ENCODE measurements at regions not wholly inside any gene's neighbourhood (a gene's known extent, or its start where the extent isn't known, plus 50 kb on each side); places are given as distances from the start of the nearest gene placed in this dataset.

GRCh38 chr3:110062716-110063115 is 725.4 kb upstream of the DPPA4 start:
- DNase-seq (ENCODE audit: extremely low spot score), result no peak
- CTCF ChIA-PET, result no interaction called here
- TF ChIP-seq CTCF (IDR thresholded peaks at IDR 0.05; ENCODE audit: control extremely low read depth, extremely low read depth, low read depth, missing control alignments), result no peak
- POLR2A ChIA-PET, result no interaction called here

GRCh38 chr3:110063178-110063577 is 725.8 kb upstream of the DPPA4 start:
- POLR2A ChIA-PET, result no interaction called here
- CTCF ChIA-PET, result no interaction called here
- DNase-seq (ENCODE audit: extremely low spot score), result no peak
- no peak for TF ChIP-seq CTCF (IDR thresholded peaks at IDR 0.05; ENCODE audit: control extremely low read depth, extremely low read depth, low read depth, missing control alignments)

GRCh38 chr3:110066206-110066605 is 728.9 kb upstream of the DPPA4 start:
- CTCF ChIA-PET, result interaction anchor here (1.0 kb wide), 1 partner anchor 248 kb away, joined by 3 read pairs; no protein-coding TSS in a partner anchor
- TF ChIP-seq CTCF (IDR thresholded peaks at IDR 0.05; ENCODE audit: control extremely low read depth, extremely low read depth, low read depth, missing control alignments), result no peak

GRCh38 chr3:110067527-110067926 is 730.2 kb upstream of the DPPA4 start:
- DNase-seq (ENCODE audit: extremely low spot score), result no peak
- POLR2A ChIA-PET, result no interaction called here
- CTCF ChIA-PET, result no interaction called here
- no peak for TF ChIP-seq CTCF (IDR thresholded peaks at IDR 0.05; ENCODE audit: control extremely low read depth, extremely low read depth, low read depth, missing control alignments)

More at GRCh38 chr3:110066206-110066605, 728.9 kb upstream of the DPPA4 start:
- POLR2A ChIA-PET, result no interaction called here
- no peak for DNase-seq (ENCODE audit: extremely low spot score)

- TF ChIP-seq CTCF (IDR thresholded peaks at IDR 0.05; ENCODE audit: control extremely low read depth, extremely low read depth, low read depth, missing control alignments), result no peak
- no peak for DNase-seq (ENCODE audit: extremely low spot score)
- POLR2A ChIA-PET, result no interaction called here
- CTCF ChIA-PET, result no interaction called here
Measured at GRCh38 chr3:110069761-110070160, 732.4 kb upstream of the DPPA4 start.

GRCh38 chr3:110070161-110070916 is 733.0 kb upstream of the DPPA4 start:
- ChIA-PET CTCF (no interaction called here), POLR2A (no interaction called here)
- no peak for TF ChIP-seq CTCF (IDR thresholded peaks at IDR 0.05; ENCODE audit: control extremely low read depth, extremely low read depth, low read depth, missing control alignments)
- no peak for DNase-seq (ENCODE audit: extremely low spot score)

Measured in GM10248 (cell line).